Liver (tissue), 8 donors: ENCODE measurements at regions not wholly inside any gene's neighbourhood (a gene's known extent, or its start where the extent isn't known, plus 50 kb on each side); places are given as distances from the start of the nearest gene placed in this dataset.

Experiments
- DNase-seq: peaks from one replicate; pipeline ENCODE4 v3.0.0-alpha.2; 2017; ENCODE audit warnings: low spot score
- H3K27ac ChIP-seq, 2 donors: one replicate each; pipeline ENCODE4 v1.7.0; 2013; ENCODE audit warnings: inconsistent platforms in 2 of 2, low read length in 2 of 2, control low read depth in 1 of 2, low read depth in 1 of 2, mild to moderate bottlenecking in 1 of 2
- H3K27me3 ChIP-seq, 4 donors: one replicate each; pipeline versions ENCODE4 v1.6.1 to v1.7.0; 2013; ENCODE audit warnings: low read length in 3 of 4, inconsistent platforms in 1 of 4, mild to moderate bottlenecking in 1 of 4, moderate library complexity in 1 of 4; ENCODE audit not compliant: control insufficient read depth in 4 of 4, insufficient read depth in 4 of 4
- H3K36me3 ChIP-seq, 4 donors: one replicate each; pipeline versions ENCODE4 v1.6.1 to v1.7.0; 2013; ENCODE audit warnings: low read length in 3 of 4, mild to moderate bottlenecking in 3 of 4, low read depth in 1 of 4, moderate library complexity in 1 of 4; ENCODE audit not compliant: control insufficient read depth in 4 of 4, insufficient read depth in 3 of 4
- H3K4me1 ChIP-seq, 4 donors: one replicate each; pipeline versions ENCODE4 v1.6.1 to v1.7.0; 2013; ENCODE audit warnings: low read length in 3 of 4, mild to moderate bottlenecking in 3 of 4, moderate library complexity in 1 of 4; ENCODE audit not compliant: control insufficient read depth in 4 of 4, insufficient read depth in 4 of 4
- H3K4me3 ChIP-seq, 3 donors: one replicate each; pipeline versions ENCODE4 v1.6.1 to v1.7.0; 2013; ENCODE audit warnings: low read length in 3 of 3, control low read depth in 1 of 3, low read depth in 1 of 3, mild to moderate bottlenecking in 1 of 3
- H3K9ac ChIP-seq, 2 donors: one replicate each; pipeline ENCODE4 v1.7.0; 2013; ENCODE audit warnings: low read length in 2 of 2, mild to moderate bottlenecking in 2 of 2, moderate library complexity in 2 of 2, control low read depth in 1 of 2, low read depth in 1 of 2
- H3K9me3 ChIP-seq, 4 donors: one replicate each; pipeline versions ENCODE4 v1.6.1 to v1.7.0; 2013; ENCODE audit warnings: low read length in 3 of 4; ENCODE audit not compliant: control insufficient read depth in 4 of 4
- EGR1 ChIP-seq, 2 donors: IDR thresholded peaks; 2 replicates each; pipeline ENCODE4 v1.6.1; 2016 to 2018; ENCODE audit warnings: antibody characterized with exemption in 2 of 2, low read depth in 2 of 2
- FOXA1 ChIP-seq: IDR thresholded peaks from 2 replicates; pipeline ENCODE4 v1.6.1; 2016; ENCODE audit warnings: antibody characterized with exemption
- FOXA2 ChIP-seq: IDR thresholded peaks from 2 replicates; pipeline ENCODE4 v1.6.1; 2016; ENCODE audit warnings: antibody characterized with exemption
- GABPA ChIP-seq, 2 donors: IDR thresholded peaks in 1 of 2; conservative IDR thresholded peaks in 1 of 2; 2 replicates each; pipeline ENCODE4 v1.6.1; 2016; ENCODE audit warnings: antibody characterized with exemption in 2 of 2, mild to moderate bottlenecking in 1 of 2, moderate library complexity in 1 of 2
- HNF4A ChIP-seq, 2 donors: conservative IDR thresholded peaks; 2 replicates each; pipeline ENCODE4 v1.6.1; 2016; ENCODE audit warnings: antibody characterized with exemption in 2 of 2, mild to moderate bottlenecking in 2 of 2
- HNF4G ChIP-seq: IDR thresholded peaks from 2 replicates; pipeline ENCODE4 v1.6.1; 2016; ENCODE audit warnings: antibody characterized with exemption
- JUND ChIP-seq, 2 donors: IDR thresholded peaks; 2 replicates each; pipeline ENCODE4 v1.6.1; 2016; ENCODE audit warnings: antibody characterized with exemption in 2 of 2
- NR2F2 ChIP-seq: IDR thresholded peaks from 2 replicates; pipeline ENCODE4 v1.6.1; 2016; ENCODE audit warnings: antibody characterized with exemption
- RAD21 ChIP-seq, 2 donors: IDR thresholded peaks; 2 replicates each; pipeline ENCODE4 v1.6.1; 2016; ENCODE audit warnings: antibody characterized with exemption in 2 of 2, mild to moderate bottlenecking in 2 of 2
- RXRA ChIP-seq, 2 donors: IDR thresholded peaks; 2 replicates each; pipeline ENCODE4 v1.6.1; 2017 to 2018; ENCODE audit warnings: antibody characterized with exemption in 2 of 2, mild to moderate bottlenecking in 1 of 2
- SP1 ChIP-seq: IDR thresholded peaks from 2 replicates; pipeline ENCODE4 v1.6.1; 2018; ENCODE audit warnings: antibody characterized with exemption, mild to moderate bottlenecking
- TAF1 ChIP-seq: conservative IDR thresholded peaks from 2 replicates; pipeline ENCODE4 v1.6.1; 2016; ENCODE audit warnings: antibody characterized with exemption, mild to moderate bottlenecking
- YY1 ChIP-seq: IDR thresholded peaks from 2 replicates; pipeline ENCODE4 v1.6.1; 2016; ENCODE audit warnings: antibody characterized with exemption, mild to moderate bottlenecking
- WGBS: extraction: QIAGEN DNeasy Blood & Tissue Kit; methylation state at CpG from one replicate; pipeline ENCODE4 v1.1.7; 2013; 5-methylcytosine and 5-hydroxymethylcytosine counted together
- TF ChIP-seq, protein P1 (sequence below): IDR thresholded peaks from 2 replicates; pipeline ENCODE4 v1.6.1; 2016; ENCODE audit warnings: antibody characterized with exemption
- TF ChIP-seq, protein P2 (sequence below): fragments of 150-350 bp; IDR thresholded peaks from 2 replicates; pipeline ENCODE4 v1.5.1; 2017; ENCODE audit warnings: improper control_type of control experiment, low read depth, low read length; ENCODE audit not compliant: missing input control
- TF ChIP-seq, protein P3 (sequence below): IDR thresholded peaks from 2 replicates; pipeline ENCODE4 v1.6.1; 2016; ENCODE audit warnings: antibody characterized with exemption
- TF ChIP-seq, protein P4 (sequence below): IDR thresholded peaks from 2 replicates; pipeline ENCODE4 v1.6.1; 2016; ENCODE audit warnings: antibody characterized with exemption, mild to moderate bottlenecking
- TF ChIP-seq, protein P5 (sequence below): IDR thresholded peaks from 2 replicates; pipeline ENCODE4 v1.6.1; 2016; ENCODE audit warnings: antibody characterized with exemption
- donor health status: healthy.
- donor health status: healthy.
- donor health status: healthy.
- donor health status: healthy.
- donor health status: healthy.

DNA sequence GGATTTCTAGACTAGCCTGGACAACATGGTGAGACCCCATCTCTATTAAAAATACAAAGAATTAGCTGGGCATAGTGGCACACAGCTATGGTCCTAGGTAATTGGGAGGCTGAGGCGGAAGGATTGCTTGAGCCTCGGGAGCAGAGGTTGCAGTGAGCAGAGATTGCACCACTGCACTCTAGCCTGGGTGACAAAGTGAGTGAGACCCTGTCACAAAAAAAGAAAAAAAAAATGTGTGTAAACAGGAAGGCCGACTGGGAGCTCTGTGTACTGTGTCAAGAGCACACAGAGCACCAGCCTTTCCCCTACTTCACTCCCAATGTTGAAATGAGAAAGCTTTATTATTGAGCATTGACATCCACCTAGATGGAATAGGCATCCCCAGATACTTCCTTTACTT lies 681.7 kb upstream of the FSHR start:
- Histone ChIP-seq H3K4me1 (no peaks in the 10 kb centered on the region), H3K36me3 (no peaks in the 10 kb centered on the region), H3K9ac (no peak overlapping the region), H3K27me3 (peaks cover 0 to 7% (median 0%) of the 10 kb centered on the region in 4 donors), H3K27ac (no peak overlapping the region), H3K9me3 (no peaks in the 10 kb centered on the region), H3K4me3 (no peak overlapping the region)
- DNase-seq = no peak
- WGBS = 34% methylated on average over 3 of the region's 3 CpGs
- TF ChIP-seq GABPA (IDR thresholded peaks at IDR 0.05 in 1 of 2, conservative IDR thresholded peaks at IDR 0.05 in 1 of 2) (no peak), HNF4A (conservative IDR thresholded peaks at IDR 0.05) (no peak), RAD21 (IDR thresholded peaks at IDR 0.05) (no peak), EGR1 (IDR thresholded peaks at IDR 0.05; ENCODE audit: low read depth in 2 of 2) (no peak), FOXA1 (no peak), YY1 (no peak), RXRA (IDR thresholded peaks at IDR 0.05) (no peak), JUND (IDR thresholded peaks at IDR 0.05) (no peak), NR2F2 (no peak), SP1 (no peak), FOXA2 (no peak), HNF4G (no peak), TAF1 (no peak)
- TF ChIP-seq, protein P1, sequence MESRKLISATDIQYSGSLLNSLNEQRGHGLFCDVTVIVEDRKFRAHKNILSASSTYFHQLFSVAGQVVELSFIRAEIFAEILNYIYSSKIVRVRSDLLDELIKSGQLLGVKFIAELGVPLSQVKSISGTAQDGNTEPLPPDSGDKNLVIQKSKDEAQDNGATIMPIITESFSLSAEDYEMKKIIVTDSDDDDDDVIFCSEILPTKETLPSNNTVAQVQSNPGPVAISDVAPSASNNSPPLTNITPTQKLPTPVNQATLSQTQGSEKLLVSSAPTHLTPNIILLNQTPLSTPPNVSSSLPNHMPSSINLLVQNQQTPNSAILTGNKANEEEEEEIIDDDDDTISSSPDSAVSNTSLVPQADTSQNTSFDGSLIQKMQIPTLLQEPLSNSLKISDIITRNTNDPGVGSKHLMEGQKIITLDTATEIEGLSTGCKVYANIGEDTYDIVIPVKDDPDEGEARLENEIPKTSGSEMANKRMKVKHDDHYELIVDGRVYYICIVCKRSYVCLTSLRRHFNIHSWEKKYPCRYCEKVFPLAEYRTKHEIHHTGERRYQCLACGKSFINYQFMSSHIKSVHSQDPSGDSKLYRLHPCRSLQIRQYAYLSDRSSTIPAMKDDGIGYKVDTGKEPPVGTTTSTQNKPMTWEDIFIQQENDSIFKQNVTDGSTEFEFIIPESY = no peak
- TF ChIP-seq, protein P2, sequence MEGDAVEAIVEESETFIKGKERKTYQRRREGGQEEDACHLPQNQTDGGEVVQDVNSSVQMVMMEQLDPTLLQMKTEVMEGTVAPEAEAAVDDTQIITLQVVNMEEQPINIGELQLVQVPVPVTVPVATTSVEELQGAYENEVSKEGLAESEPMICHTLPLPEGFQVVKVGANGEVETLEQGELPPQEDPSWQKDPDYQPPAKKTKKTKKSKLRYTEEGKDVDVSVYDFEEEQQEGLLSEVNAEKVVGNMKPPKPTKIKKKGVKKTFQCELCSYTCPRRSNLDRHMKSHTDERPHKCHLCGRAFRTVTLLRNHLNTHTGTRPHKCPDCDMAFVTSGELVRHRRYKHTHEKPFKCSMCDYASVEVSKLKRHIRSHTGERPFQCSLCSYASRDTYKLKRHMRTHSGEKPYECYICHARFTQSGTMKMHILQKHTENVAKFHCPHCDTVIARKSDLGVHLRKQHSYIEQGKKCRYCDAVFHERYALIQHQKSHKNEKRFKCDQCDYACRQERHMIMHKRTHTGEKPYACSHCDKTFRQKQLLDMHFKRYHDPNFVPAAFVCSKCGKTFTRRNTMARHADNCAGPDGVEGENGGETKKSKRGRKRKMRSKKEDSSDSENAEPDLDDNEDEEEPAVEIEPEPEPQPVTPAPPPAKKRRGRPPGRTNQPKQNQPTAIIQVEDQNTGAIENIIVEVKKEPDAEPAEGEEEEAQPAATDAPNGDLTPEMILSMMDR = no peak
- TF ChIP-seq, protein P3, sequence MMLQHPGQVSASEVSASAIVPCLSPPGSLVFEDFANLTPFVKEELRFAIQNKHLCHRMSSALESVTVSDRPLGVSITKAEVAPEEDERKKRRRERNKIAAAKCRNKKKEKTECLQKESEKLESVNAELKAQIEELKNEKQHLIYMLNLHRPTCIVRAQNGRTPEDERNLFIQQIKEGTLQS = no peak
- TF ChIP-seq, protein P4, sequence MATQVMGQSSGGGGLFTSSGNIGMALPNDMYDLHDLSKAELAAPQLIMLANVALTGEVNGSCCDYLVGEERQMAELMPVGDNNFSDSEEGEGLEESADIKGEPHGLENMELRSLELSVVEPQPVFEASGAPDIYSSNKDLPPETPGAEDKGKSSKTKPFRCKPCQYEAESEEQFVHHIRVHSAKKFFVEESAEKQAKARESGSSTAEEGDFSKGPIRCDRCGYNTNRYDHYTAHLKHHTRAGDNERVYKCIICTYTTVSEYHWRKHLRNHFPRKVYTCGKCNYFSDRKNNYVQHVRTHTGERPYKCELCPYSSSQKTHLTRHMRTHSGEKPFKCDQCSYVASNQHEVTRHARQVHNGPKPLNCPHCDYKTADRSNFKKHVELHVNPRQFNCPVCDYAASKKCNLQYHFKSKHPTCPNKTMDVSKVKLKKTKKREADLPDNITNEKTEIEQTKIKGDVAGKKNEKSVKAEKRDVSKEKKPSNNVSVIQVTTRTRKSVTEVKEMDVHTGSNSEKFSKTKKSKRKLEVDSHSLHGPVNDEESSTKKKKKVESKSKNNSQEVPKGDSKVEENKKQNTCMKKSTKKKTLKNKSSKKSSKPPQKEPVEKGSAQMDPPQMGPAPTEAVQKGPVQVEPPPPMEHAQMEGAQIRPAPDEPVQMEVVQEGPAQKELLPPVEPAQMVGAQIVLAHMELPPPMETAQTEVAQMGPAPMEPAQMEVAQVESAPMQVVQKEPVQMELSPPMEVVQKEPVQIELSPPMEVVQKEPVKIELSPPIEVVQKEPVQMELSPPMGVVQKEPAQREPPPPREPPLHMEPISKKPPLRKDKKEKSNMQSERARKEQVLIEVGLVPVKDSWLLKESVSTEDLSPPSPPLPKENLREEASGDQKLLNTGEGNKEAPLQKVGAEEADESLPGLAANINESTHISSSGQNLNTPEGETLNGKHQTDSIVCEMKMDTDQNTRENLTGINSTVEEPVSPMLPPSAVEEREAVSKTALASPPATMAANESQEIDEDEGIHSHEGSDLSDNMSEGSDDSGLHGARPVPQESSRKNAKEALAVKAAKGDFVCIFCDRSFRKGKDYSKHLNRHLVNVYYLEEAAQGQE = no peak
- TF ChIP-seq, protein P5, sequence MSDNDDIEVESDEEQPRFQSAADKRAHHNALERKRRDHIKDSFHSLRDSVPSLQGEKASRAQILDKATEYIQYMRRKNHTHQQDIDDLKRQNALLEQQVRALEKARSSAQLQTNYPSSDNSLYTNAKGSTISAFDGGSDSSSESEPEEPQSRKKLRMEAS = no peak
